Mesenchymal stem cell (in vitro differentiated cells and primary cell): ENCODE measurements at regions not wholly inside any gene's neighbourhood (a gene's known extent, or its start where the extent isn't known, plus 50 kb on each side); places are given as distances from the start of the nearest gene placed in this dataset.

Experiments
- DNase-seq: peaks from one replicate; pipeline ENCODE4 v3.0.0-alpha.2; 2013
- H2AFZ ChIP-seq: one replicate; pipeline ENCODE4 v1.6.1; 2013; ENCODE audit warnings: low read depth, mild to moderate bottlenecking, control low read depth, inconsistent platforms, low read length, moderate library complexity
- H2AK5ac ChIP-seq: 2 replicates; pipeline ENCODE4 v1.6.1; 2013; ENCODE audit warnings: low read length, moderate library complexity, mild to moderate bottlenecking, inconsistent platforms; ENCODE audit not compliant: severe bottlenecking
- H2BK120ac ChIP-seq: one replicate; pipeline ENCODE4 v1.6.1; 2013; ENCODE audit warnings: low read depth, mild to moderate bottlenecking, inconsistent platforms, low read length, moderate library complexity
- H2BK12ac ChIP-seq, 2 experiments: one replicate each; pipeline ENCODE4 v1.6.1; 2013; ENCODE audit warnings: inconsistent platforms in 2 of 2, low read length in 2 of 2, mild to moderate bottlenecking in 2 of 2, moderate library complexity in 2 of 2, control low read depth in 1 of 2
- H2BK15ac ChIP-seq: one replicate; pipeline ENCODE4 v1.6.1; 2013; ENCODE audit warnings: mild to moderate bottlenecking, low read depth, inconsistent platforms; ENCODE audit not compliant: poor library complexity, severe bottlenecking
- H2BK5ac ChIP-seq: 2 replicates; pipeline ENCODE4 v1.6.1; 2013; ENCODE audit warnings: low read depth, mild to moderate bottlenecking, low read length, control low read depth, inconsistent platforms; ENCODE audit not compliant: poor library complexity, severe bottlenecking
- H3K14ac ChIP-seq, 2 experiments: one replicate each; pipeline ENCODE4 v1.6.1; 2013; ENCODE audit warnings: inconsistent platforms in 2 of 2, low read length in 2 of 2, control low read depth in 1 of 2, mild to moderate bottlenecking in 1 of 2, moderate library complexity in 1 of 2
- H3K18ac ChIP-seq, 2 experiments: one replicate each; pipeline ENCODE4 v1.6.1; 2013; ENCODE audit warnings: inconsistent platforms in 2 of 2, low read length in 2 of 2, control low read depth in 1 of 2, low read depth in 1 of 2, mild to moderate bottlenecking in 1 of 2
- H3K23ac ChIP-seq, 2 experiments: one replicate each; pipeline ENCODE4 v1.6.1; 2013; ENCODE audit warnings: inconsistent platforms in 2 of 2, low read length in 2 of 2, mild to moderate bottlenecking in 2 of 2, moderate library complexity in 2 of 2, control low read depth in 1 of 2
- H3K27ac ChIP-seq: 2 replicates; pipeline ENCODE4 v1.5.1; 2013; ENCODE audit warnings: mild to moderate bottlenecking, moderate library complexity, low read length, control low read depth, inconsistent platforms; ENCODE audit not compliant: poor library complexity, severe bottlenecking
- H3K27me3 ChIP-seq, 2 experiments: 2 replicates each; pipeline versions ENCODE4 v1.6.1 to v1.7.0; 2013; ENCODE audit warnings: low read length in 2 of 2, mild to moderate bottlenecking in 2 of 2, moderate library complexity in 2 of 2, control low read depth in 1 of 2, inconsistent platforms in 1 of 2; ENCODE audit not compliant: control insufficient read depth in 1 of 2, insufficient read depth in 1 of 2
- H3K36me3 ChIP-seq, 2 experiments: 2 replicates each; pipeline versions ENCODE4 v1.6.1 to v1.7.0; 2013; ENCODE audit warnings: low read length in 2 of 2, control low read depth in 1 of 2, inconsistent platforms in 1 of 2, low read depth in 1 of 2, mild to moderate bottlenecking in 1 of 2; ENCODE audit not compliant: insufficient read depth in 2 of 2, control insufficient read depth in 1 of 2
- H3K4ac ChIP-seq, 2 experiments: one replicate each; pipeline ENCODE4 v1.6.1; 2013; ENCODE audit warnings: inconsistent platforms in 2 of 2, low read length in 2 of 2, mild to moderate bottlenecking in 2 of 2, moderate library complexity in 2 of 2, control low read depth in 1 of 2, low read depth in 1 of 2
- H3K4me1 ChIP-seq: 2 replicates; pipeline ENCODE4 v1.6.1; 2013; ENCODE audit warnings: low read depth, low read length, control low read depth; ENCODE audit not compliant: control insufficient read depth, insufficient read depth
- H3K4me2 ChIP-seq: 2 replicates; pipeline ENCODE4 v1.6.1; 2013; ENCODE audit warnings: low read length, mild to moderate bottlenecking, inconsistent platforms; ENCODE audit not compliant: poor library complexity, severe bottlenecking
- H3K4me3 ChIP-seq, 2 experiments: 2 replicates each; pipeline versions ENCODE4 v1.5.1 to v1.7.0; 2013; ENCODE audit warnings: low read length in 2 of 2, mild to moderate bottlenecking in 2 of 2, control low read depth in 1 of 2, low read depth in 1 of 2; ENCODE audit not compliant: insufficient read depth in 1 of 2
- H3K79me1 ChIP-seq: replicated peaks from 2 replicates; pipeline ENCODE4 v1.6.1; 2013; ENCODE audit warnings: mild to moderate bottlenecking, control low read depth, low read length, inconsistent platforms; ENCODE audit not compliant: poor library complexity, severe bottlenecking
- H3K9ac ChIP-seq: 2 replicates; pipeline ENCODE4 v1.7.0; 2013; ENCODE audit warnings: mild to moderate bottlenecking, low read length, moderate library complexity
- H3K9me3 ChIP-seq: 2 replicates; pipeline ENCODE4 v1.7.0; 2013; ENCODE audit warnings: mild to moderate bottlenecking, low read length; ENCODE audit not compliant: control insufficient read depth
- H4K8ac ChIP-seq: one replicate; pipeline ENCODE4 v1.6.1; 2013; ENCODE audit warnings: inconsistent platforms, mild to moderate bottlenecking, low read length, moderate library complexity
- H4K91ac ChIP-seq: one replicate; pipeline ENCODE4 v1.6.1; 2013; ENCODE audit warnings: mild to moderate bottlenecking, low read length, inconsistent platforms
- WGBS: methylation state at CpG from one replicate; pipeline ENCODE4 v1.1.7; 2013; ENCODE audit warnings: mixed read lengths; 5-methylcytosine and 5-hydroxymethylcytosine counted together

GRCh38 chr4:67234296-67234695 lies 311.0 kb downstream of the CENPC start:
- peak; percentile 83 for DNase-seq
- no peaks in the 10 kb centered on the region for H3K79me1 ChIP-seq
- H3K9me3 ChIP-seq = no peaks in the 10 kb centered on the region
- H3K4me1 ChIP-seq = no peaks in the 10 kb centered on the region
- H2BK15ac ChIP-seq = no peak overlapping the region
- H3K27me3 ChIP-seq = no peaks in the 10 kb centered on the region
- no peak overlapping the region for H3K9ac ChIP-seq
- H2AK5ac ChIP-seq = no peak overlapping the region
- no peak overlapping the region for H3K4me3 ChIP-seq
- no peak overlapping the region for H2BK120ac ChIP-seq
- no peak overlapping the region for H2BK12ac ChIP-seq
- no peak overlapping the region for H3K4me2 ChIP-seq
- peak overlapping the region in 1 of 2 experiments; percentile 21 for H3K18ac ChIP-seq
- H3K36me3 ChIP-seq = no peaks in the 10 kb centered on the region
- H2BK5ac ChIP-seq = no peak overlapping the region
- H4K91ac ChIP-seq = no peak overlapping the region
- H2AFZ ChIP-seq = no peak overlapping the region
- no peak overlapping the region for H3K14ac ChIP-seq
- H3K23ac ChIP-seq = no peak overlapping the region
- H3K4ac ChIP-seq = no peak overlapping the region
- H4K8ac ChIP-seq = no peak overlapping the region
- 0% methylated on average over 1 of the region's 2 CpGs for whole genome bisulfite sequencing
- peak overlapping the region; percentile 83 for H3K27ac ChIP-seq

GRCh38 chr4:67229148-67229547 lies 316.2 kb downstream of the CENPC start:
- H3K36me3 ChIP-seq = no peaks in the 10 kb centered on the region
- no peak overlapping the region for H3K27ac ChIP-seq
- H2BK120ac ChIP-seq = no peak overlapping the region
- H3K9ac ChIP-seq = no peak overlapping the region
- H4K91ac ChIP-seq = no peak overlapping the region
- no peak overlapping the region for H2AFZ ChIP-seq
- H3K4ac ChIP-seq = no peak overlapping the region
- no peaks in the 10 kb centered on the region for H3K79me1 ChIP-seq
- no peak overlapping the region for H3K4me3 ChIP-seq
- no peaks in the 10 kb centered on the region for H3K27me3 ChIP-seq
- H3K14ac ChIP-seq = no peak overlapping the region
- no peak overlapping the region for H3K4me2 ChIP-seq
- 94% methylated on average over 5 of the region's 5 CpGs for WGBS
- no peak overlapping the region for H3K18ac ChIP-seq
- H2BK12ac ChIP-seq = no peak overlapping the region
- no peak overlapping the region for H4K8ac ChIP-seq
- H2BK15ac ChIP-seq = no peak overlapping the region
- no peaks in the 10 kb centered on the region for H3K9me3 ChIP-seq
- H2AK5ac ChIP-seq = no peak overlapping the region
- H3K4me1 ChIP-seq = no peaks in the 10 kb centered on the region
- no peak overlapping the region for H2BK5ac ChIP-seq
- DNase-seq = no peak
- H3K23ac ChIP-seq = no peak overlapping the region

GRCh38 chr4:67220861-67221260 lies 324.4 kb downstream of the CENPC start:
- H3K4me3 ChIP-seq = no peak overlapping the region
- no peaks in the 10 kb centered on the region for H3K9me3 ChIP-seq
- H3K4me2 ChIP-seq = no peak overlapping the region
- H2BK15ac ChIP-seq = no peak overlapping the region
- H2AFZ ChIP-seq = no peak overlapping the region
- H2AK5ac ChIP-seq = no peak overlapping the region
- H3K9ac ChIP-seq = no peak overlapping the region
- no peak overlapping the region for H3K18ac ChIP-seq
- no peak overlapping the region for H3K14ac ChIP-seq
- H3K4ac ChIP-seq = no peak overlapping the region
- 63% methylated on average over 2 of the region's 2 CpGs for WGBS
- no peak overlapping the region for H2BK120ac ChIP-seq
- DNase-seq = no peak
- H3K27ac ChIP-seq = no peak overlapping the region
- H4K8ac ChIP-seq = no peak overlapping the region
- no peaks in the 10 kb centered on the region for H3K4me1 ChIP-seq
- no peak overlapping the region for H3K23ac ChIP-seq
- no peaks in the 10 kb centered on the region for H3K36me3 ChIP-seq
- H4K91ac ChIP-seq = no peak overlapping the region
- no peaks in the 10 kb centered on the region for H3K27me3 ChIP-seq
- H3K79me1 ChIP-seq = no peaks in the 10 kb centered on the region
- H2BK5ac ChIP-seq = no peak overlapping the region
- no peak overlapping the region for H2BK12ac ChIP-seq

GRCh38 chr4:67218883-67219282 lies 326.4 kb downstream of the CENPC start:
- Histone ChIP-seq H2AK5ac (no peak overlapping the region), H3K79me1 (no peaks in the 10 kb centered on the region), H3K4me2 (no peak overlapping the region), H4K91ac (no peak overlapping the region), H3K27me3 (no peaks in the 10 kb centered on the region), H3K27ac (no peak overlapping the region), H2BK12ac (no peak overlapping the region), H3K4ac (no peak overlapping the region), H4K8ac (no peak overlapping the region), H2AFZ (no peak overlapping the region), H2BK5ac (no peak overlapping the region), H3K4me3 (no peak overlapping the region), H3K23ac (no peak overlapping the region), H3K36me3 (no peaks in the 10 kb centered on the region), H3K18ac (no peak overlapping the region), H3K9me3 (no peaks in the 10 kb centered on the region), H3K14ac (no peak overlapping the region), H3K9ac (no peak overlapping the region), H2BK120ac (no peak overlapping the region), H2BK15ac (no peak overlapping the region), H3K4me1 (no peaks in the 10 kb centered on the region)
- no CpG with 5 or more reads among the region's 1 CpG for WGBS
- no peak for DNase-seq
